ENCODE measurements at regions not wholly inside any gene's neighbourhood (a gene's known extent, or its start where the extent isn't known, plus 50 kb on each side); places are given as distances from the start of the nearest gene placed in this dataset.

- no peak for DNase-seq
These were observed 240.9 kb downstream of the MYCN start for GRCh38 chr2:16181062-16181740.

- DNase-seq: no peak
These were observed 240.3 kb downstream of the MYCN start for GRCh38 chr2:16180631-16181030.

- DNase-seq: no peak
These were observed 239.5 kb downstream of the MYCN start for GRCh38 chr2:16179701-16180416.

GRCh38 chr2:16178551-16179130 lies 238.3 kb downstream of the MYCN start:
- DNase-seq: no peak

- no peak for DNase-seq
These were observed 237.4 kb downstream of the MYCN start for GRCh38 chr2:16177671-16178180.

GRCh38 chr2:16176971-16177480 lies 236.7 kb downstream of the MYCN start:
- DNase-seq: no peak

GRCh38 chr2:16175247-16175825 lies 235.0 kb downstream of the MYCN start:
- no peak for DNase-seq

- DNase-seq: no peak
These were observed 234.3 kb downstream of the MYCN start for GRCh38 chr2:16174693-16175045.

- DNase-seq: no peak
These were observed 233.7 kb downstream of the MYCN start for GRCh38 chr2:16173893-16174692.

- no peak for DNase-seq
These were observed 232.2 kb downstream of the MYCN start for GRCh38 chr2:16172324-16173175.

- no peak for DNase-seq
These were observed 231.1 kb downstream of the MYCN start for GRCh38 chr2:16171425-16171920.

- DNase-seq: no peak
These were observed 230.5 kb downstream of the MYCN start for GRCh38 chr2:16170675-16171424.

- no peak for DNase-seq
These were observed 229.1 kb downstream of the MYCN start for GRCh38 chr2:16169381-16169960.

GRCh38 chr2:16168506-16169264 lies 228.3 kb downstream of the MYCN start:
- DNase-seq: no peak

- DNase-seq: no peak
These were observed 227.6 kb downstream of the MYCN start for GRCh38 chr2:16167870-16168426.

GRCh38 chr2:16167451-16167861 lies 227.1 kb downstream of the MYCN start:
- no peak for DNase-seq

- DNase-seq: no peak
These were observed 226.1 kb downstream of the MYCN start for GRCh38 chr2:16166327-16166981.

- no peak for DNase-seq
These were observed 225.4 kb downstream of the MYCN start for GRCh38 chr2:16165518-16166326.
